OCI-M1 (cell line): ENCODE measurements at regions not wholly inside any gene's neighbourhood (a gene's known extent, or its start where the extent isn't known, plus 50 kb on each side); places are given as distances from the start of the nearest gene placed in this dataset.
A peak's percentile ranks its signal among the peaks of the same experiment; 100 is the strongest.

ENCODE experiments used
- DNase-seq: peaks from one replicate; lab custom pipeline; 2025; lab: John Stamatoyannopoulos, UW

- DNase-seq = no peak
Measured at GRCh38 chr18:22330508-22330907, 87.2 kb downstream of the CTAGE1 start.

GRCh38 chr18:22325396-22325795, 92.3 kb downstream of the CTAGE1 start:
- no peak for DNase-seq

- peak; percentile 66 for DNase-seq
Measured at GRCh38 chr18:22324191-22325131, 93.3 kb downstream of the CTAGE1 start.

GRCh38 chr18:22322243-22322691, 95.4 kb downstream of the CTAGE1 start:
- no peak for DNase-seq

GRCh38 chr18:22320771-22321170, 96.9 kb downstream of the CTAGE1 start:
- no peak for DNase-seq

GRCh38 chr18:22320155-22320554, 97.6 kb downstream of the CTAGE1 start:
- DNase-seq = no peak

GRCh38 chr18:22318745-22319407, 98.8 kb downstream of the CTAGE1 start:
- peak; percentile 55 for DNase-seq

GRCh38 chr18:22314420-22314819, 103.3 kb downstream of the CTAGE1 start:
- no peak for DNase-seq

- no peak for DNase-seq
Measured at GRCh38 chr18:22314001-22314400, 103.7 kb downstream of the CTAGE1 start.

- DNase-seq = no peak
Measured at GRCh38 chr18:22311301-22311700, 106.4 kb downstream of the CTAGE1 start.

- no peak for DNase-seq
Measured at GRCh38 chr18:22309191-22309590, 108.5 kb downstream of the CTAGE1 start.

GRCh38 chr18:22307528-22307927, 110.2 kb downstream of the CTAGE1 start:
- peak; percentile 72 for DNase-seq

- DNase-seq = no peak
Measured at GRCh38 chr18:22303927-22304326, 113.8 kb downstream of the CTAGE1 start.

GRCh38 chr18:22302144-22302543, 115.6 kb downstream of the CTAGE1 start:
- peak; percentile 99 for DNase-seq

GRCh38 chr18:22300665-22301636, 116.8 kb downstream of the CTAGE1 start:
- DNase-seq = peak; percentile 91

- DNase-seq = no peak
Measured at GRCh38 chr18:22297008-22297407, 120.7 kb downstream of the CTAGE1 start.

GRCh38 chr18:22296304-22296703, 121.4 kb downstream of the CTAGE1 start:
- DNase-seq = no peak

- peak; percentile 63 for DNase-seq
Measured at GRCh38 chr18:22293417-22293816, 124.0 kb downstream of the GATA6 start.

GRCh38 chr18:22290004-22290403, 120.6 kb downstream of the GATA6 start:
- DNase-seq = no peak

GRCh38 chr18:22286585-22286984, 117.2 kb downstream of the GATA6 start:
- peak; percentile 38 for DNase-seq

GRCh38 chr18:22285361-22286140, 116.2 kb downstream of the GATA6 start:
- no peak for DNase-seq
